Smooth muscle cell (in vitro differentiated cells): ENCODE measurements at regions not wholly inside any gene's neighbourhood (a gene's known extent, or its start where the extent isn't known, plus 50 kb on each side); places are given as distances from the start of the nearest gene placed in this dataset.

Source experiments
- DNase-seq: peaks from one replicate; lab custom pipeline; 2025; ENCODE audit not compliant: unreplicated experiment; lab: John Stamatoyannopoulos, UW
- H2AFZ ChIP-seq: fragments of 200-600 bp; sonication (generic); 2 replicates; pipeline ENCODE4 v1.6.0; 2016; ENCODE audit warnings: antibody characterized with exemption, low read depth, mild to moderate bottlenecking
- H3F3A ChIP-seq: fragments of 200-600 bp; sonication (generic); 2 replicates; pipeline ENCODE4 v1.6.0; 2017; ENCODE audit warnings: antibody characterized with exemption, low read depth
- H3K27ac ChIP-seq: fragments of 200-600 bp; sonication (generic); 2 replicates; pipeline ENCODE4 v1.5.1; 2016; ENCODE audit warnings: low read depth, mild to moderate bottlenecking
- H3K27me3 ChIP-seq: fragments of 200-600 bp; sonication (generic); 2 replicates; pipeline ENCODE4 v1.6.1; 2016; ENCODE audit warnings: low read depth, mild to moderate bottlenecking
- H3K36me3 ChIP-seq: fragments of 200-600 bp; sonication (generic); 2 replicates; pipeline ENCODE4 v1.5.1; 2016; ENCODE audit warnings: low read depth
- H3K4me1 ChIP-seq: fragments of 200-600 bp; sonication (generic); 2 replicates; pipeline ENCODE4 v1.5.1; 2016; ENCODE audit warnings: low read depth
- H3K4me2 ChIP-seq: fragments of 200-600 bp; sonication (generic); 2 replicates; pipeline ENCODE4 v1.6.0; 2016; ENCODE audit warnings: mild to moderate bottlenecking
- H3K4me3 ChIP-seq: fragments of 200-600 bp; sonication (generic); 2 replicates; pipeline ENCODE4 v1.5.1; 2016; ENCODE audit warnings: mild to moderate bottlenecking
- H3K79me2 ChIP-seq: fragments of 200-600 bp; sonication (generic); 2 replicates; pipeline ENCODE4 v1.6.0; 2016; ENCODE audit warnings: low read depth, mild to moderate bottlenecking
- H3K9ac ChIP-seq: fragments of 200-600 bp; sonication (generic); 2 replicates; pipeline ENCODE4 v1.6.0; 2016; ENCODE audit warnings: low read depth
- H3K9me3 ChIP-seq: fragments of 200-600 bp; sonication (generic); replicated peaks from 2 replicates; pipeline ENCODE4 v1.5.1; 2016; ENCODE audit warnings: low read depth
- H4K20me1 ChIP-seq: fragments of 200-600 bp; sonication (generic); 2 replicates; pipeline ENCODE4 v1.6.0; 2016; ENCODE audit warnings: low read depth
- CTCF ChIP-seq: fragments of 200-600 bp; sonication (generic); IDR thresholded peaks from 2 replicates; pipeline ENCODE4 v1.5.1; 2017; ENCODE audit warnings: borderline replicate concordance, mild to moderate bottlenecking, antibody characterized with exemption; ENCODE audit not compliant: insufficient read depth, poor library complexity, severe bottlenecking
- WGBS: methylation state at CpG from one replicate; pipeline ENCODE4 v1.1.7; 2016; ENCODE audit warnings: low lambda C conversion rate; 5-methylcytosine and 5-hydroxymethylcytosine counted together

GRCh38 chr17:12592941-12593340 is 72.7 kb upstream of the MYOCD start:
- Histone ChIP-seq H3K79me2 (no peaks in the 10 kb centered on the region), H3F3A (no peaks in the 10 kb centered on the region), H3K4me2 (no peak overlapping the region), H3K9me3 (no peaks in the 10 kb centered on the region), H3K4me3 (no peak overlapping the region), H3K4me1 (no peaks in the 10 kb centered on the region), H4K20me1 (no peaks in the 10 kb centered on the region), H2AFZ (no peak overlapping the region), H3K27me3 (no peaks in the 10 kb centered on the region), H3K27ac (no peak overlapping the region), H3K9ac (no peak overlapping the region), H3K36me3 (no peaks in the 10 kb centered on the region)
- 87% methylated on average over 3 of the region's 3 CpGs for WGBS
- no peak for TF ChIP-seq CTCF
- no peak for DNase-seq

- 96% methylated on average over 11 of the region's 11 CpGs for WGBS
- Histone ChIP-seq H3K4me3 (no peak overlapping the region), H2AFZ (no peak overlapping the region), H3F3A (no peaks in the 10 kb centered on the region), H3K27ac (no peak overlapping the region), H4K20me1 (no peaks in the 10 kb centered on the region), H3K36me3 (no peaks in the 10 kb centered on the region), H3K9me3 (no peaks in the 10 kb centered on the region), H3K4me1 (no peaks in the 10 kb centered on the region), H3K79me2 (no peaks in the 10 kb centered on the region), H3K4me2 (no peak overlapping the region), H3K27me3 (no peaks in the 10 kb centered on the region), H3K9ac (no peak overlapping the region)
- no peak for TF ChIP-seq CTCF
- no peak for DNase-seq
These were observed 68.7 kb upstream of the MYOCD start for GRCh38 chr17:12596961-12597360.

GRCh38 chr17:12597895-12598294 is 67.8 kb upstream of the MYOCD start:
- Histone ChIP-seq H3K27ac (no peak overlapping the region), H3K4me1 (no peaks in the 10 kb centered on the region), H3K36me3 (no peaks in the 10 kb centered on the region), H3K79me2 (no peaks in the 10 kb centered on the region), H3K9ac (no peak overlapping the region), H2AFZ (no peak overlapping the region), H3F3A (no peaks in the 10 kb centered on the region), H3K4me2 (no peak overlapping the region), H3K27me3 (no peaks in the 10 kb centered on the region), H3K4me3 (no peak overlapping the region), H4K20me1 (no peaks in the 10 kb centered on the region), H3K9me3 (no peaks in the 10 kb centered on the region)
- no peak for TF ChIP-seq CTCF
- WGBS, result 96% methylated on average over 3 of the region's 3 CpGs
- DNase-seq, result no peak

GRCh38 chr17:12599186-12599920 is 66.3 kb upstream of the MYOCD start:
- H3K4me3 ChIP-seq, result no peak overlapping the region
- no peak overlapping the region for H3K4me2 ChIP-seq
- no peaks in the 10 kb centered on the region for H3K4me1 ChIP-seq
- no peaks in the 10 kb centered on the region for H3K79me2 ChIP-seq
- DNase-seq, result no peak
- WGBS, result 86% methylated on average over 3 of the region's 3 CpGs
- no peaks in the 10 kb centered on the region for H3K27me3 ChIP-seq
- H3K9ac ChIP-seq, result no peak overlapping the region
- TF ChIP-seq CTCF, result no peak
- no peaks in the 10 kb centered on the region for H3F3A ChIP-seq
- H3K36me3 ChIP-seq, result no peaks in the 10 kb centered on the region
- no peak overlapping the region for H2AFZ ChIP-seq
- no peaks in the 10 kb centered on the region for H4K20me1 ChIP-seq
- H3K27ac ChIP-seq, result no peak overlapping the region
- H3K9me3 ChIP-seq, result no peaks in the 10 kb centered on the region
